GM19023 (cell line): ENCODE measurements at regions not wholly inside any gene's neighbourhood (a gene's known extent, or its start where the extent isn't known, plus 50 kb on each side); places are given as distances from the start of the nearest gene placed in this dataset.

Experiments
- ATAC-seq: cut with Tn5 transposase; IDR thresholded peaks from one replicate; pipeline ENCODE4 v1.9.1; 2021; ENCODE audit warnings: mild to moderate bottlenecking, moderate library complexity; ENCODE audit not compliant: unreplicated experiment

DNA sequence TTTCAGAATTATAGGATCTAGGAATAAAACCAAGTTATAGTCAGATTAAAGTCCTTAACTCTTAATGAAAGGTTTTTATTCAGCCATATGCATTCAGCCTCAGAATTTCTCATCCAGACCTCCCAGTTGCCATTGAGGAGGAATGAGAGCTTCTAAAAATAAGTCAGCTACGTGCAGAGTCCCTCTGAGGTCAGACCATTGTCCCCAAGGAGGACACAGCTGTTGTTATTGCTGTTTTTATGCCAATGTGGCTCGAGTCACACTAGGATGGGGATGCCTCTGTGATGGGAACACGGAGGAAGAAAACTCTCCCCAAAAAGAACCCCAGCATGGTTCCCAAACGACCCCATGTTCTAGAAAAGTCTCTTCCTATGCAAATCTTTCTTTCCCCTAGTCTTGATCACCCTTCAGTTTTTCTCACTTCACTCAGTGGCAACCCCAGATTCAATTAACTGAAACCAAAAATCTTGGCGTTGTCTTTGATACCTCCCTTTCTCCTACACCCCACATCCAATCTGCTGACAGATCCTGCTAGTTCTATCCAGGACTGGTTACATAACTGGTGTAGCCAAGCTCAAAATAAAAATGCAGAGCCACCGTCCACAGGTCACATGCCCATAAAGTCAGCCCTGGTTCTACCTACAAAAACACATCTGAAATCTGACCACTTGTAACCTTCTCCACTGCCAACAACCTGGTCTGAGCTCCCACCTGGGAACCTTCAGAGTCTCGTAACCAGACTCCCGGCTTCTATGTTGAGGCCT lies 138.2 kb upstream of the ERCC4 start:
- ATAC-seq, result no peak

- no peak for ATAC-seq
Observed at GRCh38 chr16:13791095-13791494, 128.9 kb upstream of the ERCC4 start.

- ATAC-seq, result no peak
Observed at GRCh38 chr16:13793841-13794409, 126.0 kb upstream of the ERCC4 start.

DNA sequence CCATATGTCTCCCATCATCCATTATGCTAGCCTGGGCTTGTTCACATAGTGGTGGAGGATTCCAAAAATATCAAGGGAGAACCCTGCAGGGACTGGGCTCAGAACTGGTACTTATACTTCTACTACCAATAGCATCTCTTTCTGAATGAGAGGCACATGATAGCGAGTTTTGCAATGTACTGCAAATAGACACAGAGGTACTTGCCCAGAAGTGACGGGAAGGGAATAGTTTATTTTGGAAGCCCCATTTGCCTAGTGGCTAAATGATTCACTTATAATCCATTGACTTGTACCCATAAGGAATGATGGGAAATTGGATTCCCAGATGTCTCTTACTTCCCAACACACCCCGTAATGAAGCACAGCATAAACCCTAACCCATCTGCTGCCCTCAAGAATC lies 124.8 kb upstream of the ERCC4 start:
- no peak for ATAC-seq

DNA sequence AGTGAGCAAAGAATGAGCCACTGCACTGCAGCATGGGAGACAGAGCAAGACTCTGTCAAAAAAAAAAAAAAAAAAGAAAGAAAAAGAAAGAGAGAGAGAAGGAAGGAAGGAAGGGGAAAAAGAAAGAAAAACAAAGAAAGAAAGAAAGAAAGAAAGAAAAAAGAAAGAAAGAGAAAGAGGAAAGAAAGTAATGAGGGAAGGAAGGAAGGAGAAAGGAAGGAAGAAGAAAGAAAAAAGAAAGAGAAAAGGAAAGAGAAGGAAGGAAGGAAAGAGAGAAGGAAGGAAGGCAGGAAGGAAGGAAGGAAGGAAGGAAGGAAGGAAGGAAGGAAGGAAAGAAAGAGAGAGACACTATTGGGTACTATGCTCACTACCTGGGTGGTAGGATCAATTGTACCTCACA lies 122.2 kb upstream of the ERCC4 start:
- no peak for ATAC-seq

DNA sequence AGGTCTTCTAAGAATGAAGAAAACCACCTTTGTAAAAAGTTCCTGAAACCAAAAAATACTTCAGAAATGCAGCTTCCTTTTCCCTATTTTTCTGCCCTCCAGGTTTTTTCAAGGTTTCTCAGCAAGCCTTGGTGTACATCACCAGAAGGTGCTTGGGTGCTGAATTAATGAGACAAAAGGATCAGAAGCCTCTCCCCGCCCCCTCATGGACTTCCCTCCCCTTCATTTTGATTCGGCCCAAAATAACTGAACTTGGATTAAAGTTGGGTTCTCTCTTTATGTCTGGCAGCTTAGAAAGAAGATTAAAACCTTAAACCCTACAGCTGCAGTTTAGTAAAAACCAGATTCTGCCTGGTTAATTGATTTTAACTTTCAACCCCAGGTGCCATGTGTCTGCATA lies 121.7 kb upstream of the ERCC4 start:
- no peak for ATAC-seq

DNA sequence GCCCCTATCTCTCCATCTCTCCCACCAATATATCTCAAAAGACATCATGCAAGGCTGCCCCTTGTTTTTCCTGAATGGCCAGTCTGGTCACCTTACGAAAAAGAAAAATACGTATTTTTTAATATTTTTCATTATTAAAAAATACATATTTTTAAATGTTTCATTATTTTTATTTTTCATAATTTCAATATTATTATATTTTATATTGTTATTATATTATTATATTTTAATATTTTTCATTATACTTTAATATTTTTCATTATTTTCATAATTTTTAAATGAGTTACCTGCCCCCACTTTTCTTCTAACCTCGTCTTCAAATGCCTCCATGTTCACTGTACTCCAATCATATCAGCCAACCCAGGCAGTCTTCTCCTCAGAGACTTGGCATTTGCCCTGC lies 116.0 kb upstream of the ERCC4 start:
- no peak for ATAC-seq

DNA sequence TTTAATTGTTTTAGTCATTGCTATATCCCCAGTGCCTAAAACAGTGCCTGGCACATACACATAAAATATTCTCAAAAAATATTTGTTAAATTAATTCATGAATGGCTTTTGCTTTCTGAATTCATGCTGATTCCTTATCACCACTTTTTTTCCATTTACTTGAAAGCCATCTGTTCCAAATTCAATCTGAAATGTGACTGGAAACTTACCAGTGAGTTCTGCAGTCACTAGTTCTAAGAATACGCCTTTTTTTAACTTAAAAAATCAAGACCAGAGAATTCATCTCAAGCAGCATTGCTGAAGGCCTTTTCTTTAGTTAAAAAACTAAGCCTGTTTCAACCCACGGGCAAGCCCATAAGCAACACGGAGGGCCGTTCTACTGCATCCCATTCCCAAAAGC lies 114.0 kb upstream of the ERCC4 start:
- no peak for ATAC-seq

- ATAC-seq, result no peak
Observed at GRCh38 chr16:13806671-13807070, 113.3 kb upstream of the ERCC4 start.

- ATAC-seq, result no peak
Observed at GRCh38 chr16:13808102-13808501, 111.9 kb upstream of the ERCC4 start.

DNA sequence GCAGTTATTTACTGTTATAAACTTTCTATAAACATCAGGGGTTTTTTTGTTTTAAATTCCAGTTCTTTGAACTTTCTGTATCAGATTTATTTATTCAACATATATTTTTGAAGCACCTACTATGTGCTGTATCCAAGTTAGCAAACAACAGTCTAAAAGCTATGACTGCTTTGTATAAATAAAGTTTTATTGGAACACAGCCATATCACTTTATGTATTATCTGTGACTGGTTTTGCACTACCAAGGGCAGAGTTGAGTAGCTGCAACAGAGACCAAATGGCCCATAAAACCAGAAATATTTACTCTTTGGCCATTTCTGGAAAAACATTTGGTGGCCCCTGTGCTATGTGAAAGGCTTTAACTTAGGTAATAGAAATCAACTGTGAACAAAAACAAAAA lies 110.2 kb upstream of the ERCC4 start:
- ATAC-seq, result no peak

GRCh38 chr16:13811834-13812233 lies 108.1 kb upstream of the ERCC4 start:
- no peak for ATAC-seq

GRCh38 chr16:13816701-13817100 lies 103.3 kb upstream of the ERCC4 start:
- no peak for ATAC-seq

DNA sequence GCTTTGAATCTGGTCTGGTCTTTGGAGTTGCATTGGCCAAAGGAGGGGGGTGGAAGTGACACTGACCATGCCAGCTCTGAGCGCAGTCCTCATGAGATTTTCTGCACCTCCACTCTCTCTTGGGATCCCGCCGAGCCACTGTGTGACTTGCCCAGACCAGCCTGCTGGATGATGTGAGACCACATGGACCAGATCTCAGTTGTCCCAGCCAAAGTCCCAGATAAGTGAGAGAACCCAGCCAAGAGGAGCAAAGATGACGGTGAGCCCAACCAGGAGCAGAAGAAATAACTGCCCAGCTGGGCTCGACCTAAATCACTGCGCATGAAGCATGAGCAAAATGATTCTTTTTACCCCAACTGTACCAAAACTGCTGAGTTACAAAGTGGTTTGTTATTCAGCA lies 96.5 kb upstream of the ERCC4 start:
- no peak for ATAC-seq

DNA sequence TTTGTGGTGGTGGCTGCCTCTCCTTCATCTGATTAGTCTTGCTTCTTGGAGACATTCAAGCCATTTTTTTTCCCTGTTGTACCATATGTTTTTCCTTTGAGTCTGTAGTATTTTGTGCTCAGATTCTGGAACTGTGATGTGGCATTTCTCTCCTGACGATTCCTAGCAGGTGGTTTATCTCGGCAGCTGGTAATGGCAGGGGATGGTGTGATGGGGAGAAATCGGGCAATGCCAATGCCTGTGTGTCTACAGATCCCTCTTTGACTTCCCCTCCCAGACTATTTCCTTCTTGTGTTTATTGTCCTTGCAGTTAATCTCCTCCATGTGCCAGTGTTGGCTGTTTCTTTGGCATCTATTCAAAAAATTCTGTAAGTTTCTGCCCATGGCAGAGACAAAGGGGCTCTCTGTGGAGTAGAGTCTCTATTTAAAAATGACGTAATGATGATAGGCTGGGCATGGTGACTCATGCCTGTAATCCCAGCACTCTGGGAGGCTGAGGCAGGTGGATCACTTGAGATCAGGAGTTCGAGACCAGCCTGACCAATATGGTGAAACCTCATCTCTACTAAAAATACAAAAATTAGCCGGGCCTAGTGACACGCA lies 90.2 kb upstream of the ERCC4 start:
- ATAC-seq, result no peak

DNA sequence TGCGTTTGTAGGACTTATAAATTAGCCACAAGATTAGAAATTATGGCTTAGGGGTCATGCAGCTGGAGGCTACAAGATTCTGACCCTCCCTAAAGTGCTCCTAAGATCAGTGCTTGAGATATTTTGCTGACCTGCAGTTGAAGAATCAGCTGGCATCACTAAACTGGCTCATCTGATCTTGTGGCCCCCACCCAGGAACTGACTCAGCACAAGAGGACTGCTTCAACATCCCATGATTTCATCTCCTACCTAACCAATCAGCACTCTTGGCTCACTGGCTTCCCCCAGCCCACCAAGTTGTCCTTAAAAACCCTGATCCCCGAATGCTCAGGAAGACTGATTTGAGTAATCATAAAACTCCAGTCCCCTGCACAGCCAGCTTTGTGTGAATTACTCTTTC lies 86.4 kb upstream of the ERCC4 start:
- no peak for ATAC-seq

GRCh38 chr16:13835387-13835786 lies 84.6 kb upstream of the ERCC4 start:
- ATAC-seq, result no peak

- no peak for ATAC-seq
Observed at GRCh38 chr16:13835935-13836730, 83.8 kb upstream of the ERCC4 start.

- ATAC-seq, result no peak
Observed at GRCh38 chr16:13838401-13839190, 81.4 kb upstream of the ERCC4 start.

GRCh38 chr16:13839577-13839976 lies 80.4 kb upstream of the ERCC4 start:
- ATAC-seq, result no peak

GRCh38 chr16:13845232-13845631 lies 74.7 kb upstream of the ERCC4 start:
- ATAC-seq, result no peak
